Upper lobe of right lung (tissue), 1 donor: ENCODE measurements at regions not wholly inside any gene's neighbourhood (a gene's known extent, or its start where the extent isn't known, plus 50 kb on each side); places are given as distances from the start of the nearest gene placed in this dataset.

Experiments used
- ATAC-seq: fragments of 200-7000 bp; cut with Tn5 transposase; one replicate; pipeline ENCODE4 v1.9.1; 2020; ENCODE audit warnings: mild to moderate bottlenecking, moderate library complexity
- DNase-seq: peaks from one replicate; pipeline ENCODE4 v3.0.0-alpha.2; 2020
- H3K27ac ChIP-seq: fragments of 200-600 bp; one replicate; pipeline ENCODE4 v1.8.0; 2022
- H3K27me3 ChIP-seq: fragments of 200-600 bp; one replicate; pipeline ENCODE4 v1.8.0; 2022; ENCODE audit warnings: mild to moderate bottlenecking
- H3K36me3 ChIP-seq: fragments of 200-600 bp; one replicate; pipeline ENCODE4 v1.8.0; 2022
- H3K4me1 ChIP-seq: fragments of 200-600 bp; one replicate; pipeline ENCODE4 v1.8.0; 2022
- H3K4me3 ChIP-seq: fragments of 200-600 bp; one replicate; pipeline ENCODE4 v1.8.0; 2022; ENCODE audit warnings: mild to moderate bottlenecking
- H3K9me3 ChIP-seq: fragments of 200-600 bp; one replicate; pipeline ENCODE4 v1.8.0; 2022
- intact Hi-C: fragments of 100-400 bp; cut with DNase I; formaldehyde crosslinking; loops from one replicate; pipeline ENCODE4 v1.11.0; 2022
- TF ChIP-seq, protein P1 (sequence below): fragments of 200-600 bp; IDR thresholded peaks from one replicate; pipeline ENCODE4 v1.8.0; 2022; ENCODE audit warnings: antibody characterized with exemption
- donor health status: DM: no; HTN: yes; CAD: no; lungs with severe emphysema.

DNA sequence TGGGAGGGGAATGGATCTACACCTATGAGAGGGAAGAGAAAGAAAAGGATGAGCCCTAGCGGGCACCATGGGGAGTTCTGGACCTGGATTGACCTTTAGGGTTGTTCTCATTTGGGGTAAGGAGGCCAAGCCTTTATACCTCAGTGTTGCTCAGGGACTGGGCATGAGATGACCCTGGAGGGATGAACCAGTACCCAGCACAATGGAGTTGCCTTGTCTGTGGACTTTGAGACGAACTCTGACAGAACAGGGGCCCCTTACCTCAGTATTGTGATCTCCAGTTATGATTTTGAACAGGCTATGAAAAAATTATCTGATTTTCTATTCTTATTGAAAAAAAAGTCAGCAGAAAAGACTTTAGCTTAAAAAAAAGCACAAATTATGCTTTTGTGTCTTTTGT lies 88.6 kb downstream of the FOXA2 start:
- DNase-seq (no peak), ATAC-seq (no peak)
- TF ChIP-seq, protein P1, sequence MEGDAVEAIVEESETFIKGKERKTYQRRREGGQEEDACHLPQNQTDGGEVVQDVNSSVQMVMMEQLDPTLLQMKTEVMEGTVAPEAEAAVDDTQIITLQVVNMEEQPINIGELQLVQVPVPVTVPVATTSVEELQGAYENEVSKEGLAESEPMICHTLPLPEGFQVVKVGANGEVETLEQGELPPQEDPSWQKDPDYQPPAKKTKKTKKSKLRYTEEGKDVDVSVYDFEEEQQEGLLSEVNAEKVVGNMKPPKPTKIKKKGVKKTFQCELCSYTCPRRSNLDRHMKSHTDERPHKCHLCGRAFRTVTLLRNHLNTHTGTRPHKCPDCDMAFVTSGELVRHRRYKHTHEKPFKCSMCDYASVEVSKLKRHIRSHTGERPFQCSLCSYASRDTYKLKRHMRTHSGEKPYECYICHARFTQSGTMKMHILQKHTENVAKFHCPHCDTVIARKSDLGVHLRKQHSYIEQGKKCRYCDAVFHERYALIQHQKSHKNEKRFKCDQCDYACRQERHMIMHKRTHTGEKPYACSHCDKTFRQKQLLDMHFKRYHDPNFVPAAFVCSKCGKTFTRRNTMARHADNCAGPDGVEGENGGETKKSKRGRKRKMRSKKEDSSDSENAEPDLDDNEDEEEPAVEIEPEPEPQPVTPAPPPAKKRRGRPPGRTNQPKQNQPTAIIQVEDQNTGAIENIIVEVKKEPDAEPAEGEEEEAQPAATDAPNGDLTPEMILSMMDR, result no peak
- no peak overlapping the region for H3K4me3 ChIP-seq
- no peaks in the 10 kb centered on the region for H3K27me3 ChIP-seq
- H3K9me3 ChIP-seq, result no peaks in the 10 kb centered on the region
- H3K36me3 ChIP-seq, result no peaks in the 10 kb centered on the region
- no peak overlapping the region for H3K27ac ChIP-seq
- H3K4me1 ChIP-seq, result no peaks in the 10 kb centered on the region
- intact Hi-C loops, result no loop called here

DNA sequence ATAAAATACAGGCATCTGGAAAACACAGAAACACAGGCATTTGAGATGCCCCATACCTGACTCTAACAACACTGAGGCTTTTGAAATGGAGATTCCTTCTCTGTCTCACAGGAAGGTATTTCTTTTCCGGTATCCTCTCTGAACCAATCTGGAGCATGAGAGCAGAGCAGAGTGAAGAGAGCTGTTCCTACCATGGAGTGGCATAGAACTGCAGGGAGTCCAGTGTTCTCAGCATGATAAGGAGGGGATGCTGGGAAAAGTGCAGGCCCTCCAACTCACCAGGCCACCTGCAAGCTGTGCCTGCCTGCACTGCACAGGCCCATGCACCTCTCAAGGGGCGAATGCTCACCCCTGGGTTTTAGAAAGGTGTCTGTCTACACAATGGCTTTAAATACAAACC lies 89.2 kb downstream of the FOXA2 start:
- TF ChIP-seq, protein P1, result no peak
- H3K36me3 ChIP-seq, result no peaks in the 10 kb centered on the region
- H3K9me3 ChIP-seq, result no peaks in the 10 kb centered on the region
- ATAC-seq, result no peak
- H3K4me3 ChIP-seq, result no peak overlapping the region
- H3K27ac ChIP-seq, result no peak overlapping the region
- intact Hi-C loops, result no loop called here
- DNase-seq, result no peak
- no peaks in the 10 kb centered on the region for H3K4me1 ChIP-seq
- no peaks in the 10 kb centered on the region for H3K27me3 ChIP-seq

DNA sequence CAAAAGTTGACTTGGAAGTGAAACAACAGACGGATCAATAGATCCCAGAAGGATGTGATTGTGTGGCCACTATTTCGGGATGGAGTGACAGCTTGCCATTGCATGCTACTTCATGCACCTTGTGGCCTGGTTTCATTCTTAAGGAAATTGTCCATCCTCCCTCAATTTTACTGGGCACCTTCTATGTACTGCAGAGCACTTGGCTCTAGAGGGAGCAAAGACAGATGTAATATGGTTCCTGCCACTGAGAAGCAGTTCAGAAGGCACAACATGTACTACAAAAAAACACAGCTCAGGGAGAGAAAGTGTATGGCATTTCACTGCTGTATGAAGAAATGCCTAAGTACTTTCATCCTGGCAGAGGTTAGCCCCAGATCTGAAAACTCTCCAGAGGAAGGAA lies 91.9 kb downstream of the FOXA2 start:
- no peak overlapping the region for H3K4me3 ChIP-seq
- intact Hi-C loops, result no loop called here
- DNase-seq (no peak), ATAC-seq (peak; percentile 40)
- no peak overlapping the region for H3K27ac ChIP-seq
- H3K36me3 ChIP-seq, result no peaks in the 10 kb centered on the region
- H3K9me3 ChIP-seq, result no peaks in the 10 kb centered on the region
- H3K4me1 ChIP-seq, result no peaks in the 10 kb centered on the region
- no peaks in the 10 kb centered on the region for H3K27me3 ChIP-seq
- TF ChIP-seq, protein P1, result no peak

DNA sequence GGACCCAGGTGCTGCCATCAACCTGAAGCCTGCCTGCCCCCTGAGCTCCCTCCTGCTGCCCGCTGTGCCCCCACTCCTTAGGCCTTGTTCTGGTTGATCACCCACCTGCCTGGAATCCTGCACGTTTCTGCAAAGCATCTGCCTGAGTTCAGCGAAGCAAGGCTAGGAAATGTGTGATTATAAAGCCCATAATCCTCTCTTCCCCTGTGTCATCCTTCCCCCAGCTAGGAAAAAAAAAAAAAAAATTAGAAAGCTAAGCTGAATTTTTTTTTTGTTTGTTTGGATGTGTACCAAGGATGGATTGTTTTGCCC lies 93.2 kb downstream of the FOXA2 start:
- ATAC-seq, result no peak
- peak overlapping the region; percentile 52 for H3K27ac ChIP-seq
- TF ChIP-seq, protein P1, result no peak

DNA sequence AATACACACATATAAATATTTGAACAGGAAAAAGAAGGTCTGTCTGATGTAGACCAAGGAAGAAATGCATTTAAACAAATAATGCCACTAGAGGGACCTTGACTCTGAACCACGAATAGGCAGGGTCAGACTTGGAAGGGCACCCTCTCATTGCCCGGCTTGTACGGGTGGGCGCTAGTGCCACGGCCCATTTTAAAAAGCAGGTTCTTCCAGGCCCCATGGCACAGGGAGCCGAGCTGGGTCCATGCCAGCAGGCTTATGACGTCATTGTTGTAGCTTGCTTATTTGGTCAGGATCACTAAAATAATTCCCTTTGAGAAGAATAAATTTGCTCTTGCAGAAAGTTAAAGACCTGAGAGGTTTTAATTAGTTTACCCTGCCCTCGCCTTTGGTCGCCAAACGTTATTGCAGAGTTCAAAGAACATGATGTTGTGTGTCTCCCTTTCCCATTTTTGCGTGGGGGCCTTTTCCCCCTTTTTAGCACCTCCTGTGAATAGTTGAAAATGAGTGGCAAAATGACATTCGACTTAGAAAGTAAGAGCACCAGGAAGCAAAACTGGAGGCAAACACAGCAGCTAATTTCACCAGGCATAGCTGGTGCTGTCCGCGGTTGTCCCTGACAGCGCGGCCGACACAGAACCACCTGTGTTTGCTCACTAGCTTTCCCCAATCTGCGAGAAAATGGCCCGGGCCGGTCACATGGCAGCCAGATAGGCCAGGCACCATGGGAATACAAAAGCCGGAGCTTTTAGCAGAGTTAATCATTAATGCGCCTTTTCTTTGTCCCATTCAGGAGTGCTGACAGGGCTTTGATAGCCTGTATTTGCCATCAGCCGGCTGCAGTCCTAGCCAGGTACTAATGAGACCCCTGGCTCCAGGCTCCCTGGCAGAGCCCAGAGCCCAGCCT lies 93.8 kb downstream of the FOXA2 start:
- TF ChIP-seq, protein P1, result no peak
- Histone ChIP-seq H3K27ac (peak overlapping the region; percentile 52), H3K4me1 (no peaks in the 10 kb centered on the region), H3K36me3 (no peaks in the 10 kb centered on the region), H3K4me3 (no peak overlapping the region), H3K27me3 (no peaks in the 10 kb centered on the region), H3K9me3 (no peaks in the 10 kb centered on the region)
- ATAC-seq, result peak; percentile 86
- intact Hi-C loops, result no loop called here
- peak; percentile 84 for DNase-seq

More for the DNA sequence above, 93.2 kb downstream of the FOXA2 start:
- Histone ChIP-seq H3K4me1 (no peaks in the 10 kb centered on the region), H3K27me3 (no peaks in the 10 kb centered on the region), H3K36me3 (no peaks in the 10 kb centered on the region), H3K4me3 (no peak overlapping the region), H3K9me3 (no peaks in the 10 kb centered on the region)
- intact Hi-C loops, result no loop called here
- no peak for DNase-seq
